Stimulated activated CD8-positive, alpha-beta memory T cell treated with anti-CD3 and anti-CD28 coated beads, Interleukin-2, amount 100 ng/mL, for 1 hour (primary cell): ENCODE measurements at regions not wholly inside any gene's neighbourhood (a gene's known extent, or its start where the extent isn't known, plus 50 kb on each side); places are given as distances from the start of the nearest gene placed in this dataset.
A peak's percentile ranks its signal among the peaks of the same experiment; 100 is the strongest.
"Not testable (repeated sequence)": the region's sequence is repeated elsewhere in the genome, so short reads cannot be mapped to it uniquely, and the experiment has no call there.

Experiments
- DNase-seq, 2 donors: peaks; one replicate each; pipeline ENCODE4 v3.0.0-alpha.2; 2020; ENCODE audit warnings: low read depth in 2 of 2

DNA sequence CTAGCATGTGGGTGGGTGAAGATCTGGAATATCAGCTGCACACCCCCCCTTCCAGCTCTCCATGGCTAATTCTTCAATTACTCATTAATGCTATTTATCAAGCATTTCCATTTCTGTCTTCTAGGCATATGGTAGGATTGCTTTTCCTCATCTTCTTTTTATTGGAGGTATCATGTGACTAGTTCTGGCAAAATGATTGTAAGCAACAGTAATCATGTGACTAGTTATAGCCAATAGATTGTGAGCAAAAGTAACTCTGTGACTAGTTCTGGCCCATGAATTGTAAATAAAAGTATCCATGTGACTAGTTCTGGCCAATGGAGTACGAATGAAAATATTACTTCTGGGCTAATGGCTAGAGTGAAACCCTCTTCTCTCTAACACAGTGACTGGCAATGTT, 107.0 kb upstream of the TMEM132E start:
- no peak for DNase-seq

DNA sequence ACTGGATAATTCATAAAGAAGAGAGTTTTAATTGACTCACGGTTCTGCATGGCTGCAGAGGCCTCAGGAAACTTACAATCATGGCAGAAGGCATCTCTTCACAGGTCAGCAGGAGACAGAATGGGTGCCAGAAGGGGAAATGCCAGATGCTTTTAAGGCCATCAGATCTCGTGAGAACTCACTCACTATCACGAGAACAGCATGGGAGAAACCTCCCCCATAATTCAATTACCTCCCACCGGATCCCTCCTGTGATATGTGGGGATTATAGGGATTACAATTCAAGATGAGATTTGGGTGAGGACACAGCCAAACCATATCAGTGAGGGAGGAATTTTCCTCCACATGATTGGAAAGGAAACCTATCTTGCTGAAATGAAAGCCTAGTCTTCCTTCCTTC, 108.1 kb upstream of the TMEM132E start:
- DNase-seq, result not testable (repeated sequence)

- no peak for DNase-seq
These were observed 102.8 kb upstream of the CCL1 start for GRCh38 chr17:34465789-34466188.

GRCh38 chr17:34464812-34465211, 101.8 kb upstream of the CCL1 start:
- DNase-seq, result no peak

GRCh38 chr17:34458266-34458665, 95.2 kb upstream of the CCL1 start:
- DNase-seq, result no peak

- no peak for DNase-seq
These were observed 93.1 kb upstream of the CCL1 start for GRCh38 chr17:34456121-34456520.

GRCh38 chr17:34452769-34453168, 89.7 kb upstream of the CCL1 start:
- no peak for DNase-seq

- DNase-seq, result no peak
These were observed 88.3 kb upstream of the CCL1 start for GRCh38 chr17:34451313-34451712.

GRCh38 chr17:34447406-34447805, 84.4 kb upstream of the CCL1 start:
- no peak for DNase-seq

DNA sequence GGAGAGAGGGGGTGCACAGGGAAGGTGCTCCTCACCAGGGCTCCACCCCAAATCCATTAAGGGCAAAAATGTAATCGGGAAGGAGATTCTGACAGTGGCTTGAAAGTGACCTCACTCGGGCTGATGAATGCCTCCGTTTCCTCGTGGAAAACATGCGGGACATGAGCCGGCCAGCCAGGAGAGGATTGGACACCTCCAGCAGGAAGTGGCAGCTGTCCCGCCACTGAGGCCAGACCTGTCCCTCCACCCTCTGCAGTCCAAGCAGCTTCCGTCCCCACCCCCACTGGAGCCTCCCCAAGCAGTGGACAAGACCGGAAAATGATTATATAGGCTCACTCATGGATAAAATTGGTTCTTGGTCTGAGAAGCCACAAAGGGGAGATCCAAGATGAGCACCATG, 82.1 kb upstream of the CCL1 start:
- no peak for DNase-seq

DNA sequence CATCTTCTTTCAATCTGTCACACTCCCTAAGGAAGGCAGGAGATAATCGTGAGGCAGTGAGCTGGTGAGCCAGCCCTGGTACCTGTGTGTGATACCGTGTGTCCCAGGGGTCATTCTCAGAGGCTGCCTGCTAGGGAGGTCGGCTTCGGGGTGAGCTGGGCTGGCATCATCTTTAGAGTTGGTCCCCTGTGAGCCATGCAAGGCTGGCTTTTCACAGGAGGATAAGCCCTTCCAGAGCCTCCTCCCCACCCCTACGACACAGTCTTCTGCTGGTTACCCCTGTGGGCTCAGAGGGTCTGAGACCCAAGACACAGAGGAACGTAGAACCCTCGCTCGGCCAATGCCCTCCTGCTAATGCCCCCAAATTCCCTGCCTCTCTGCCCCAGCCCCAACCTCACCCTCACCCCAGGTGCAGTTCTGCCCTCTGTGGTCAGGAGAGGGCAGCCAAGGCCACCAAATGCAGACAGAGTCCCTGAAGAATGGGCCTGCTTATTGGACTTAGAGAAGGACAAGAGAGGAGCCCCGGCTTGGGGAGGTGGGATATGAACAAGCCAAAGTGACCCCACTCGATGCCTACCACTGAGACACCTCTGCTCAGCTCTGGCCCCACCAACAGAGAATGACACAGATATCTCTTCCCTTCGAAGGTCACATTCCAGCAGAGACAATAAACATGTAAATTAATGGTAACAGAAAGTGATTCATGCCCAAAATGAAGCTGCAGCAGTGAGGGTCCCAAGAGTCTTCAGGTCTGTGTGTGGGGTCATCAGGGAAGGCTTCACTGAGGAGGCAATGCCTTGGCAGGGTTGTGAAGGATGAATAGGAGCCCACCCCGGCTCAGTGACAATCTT, 80.8 kb upstream of the CCL1 start:
- DNase-seq, result no peak

GRCh38 chr17:34442387-34443111, 79.5 kb upstream of the CCL1 start:
- no peak for DNase-seq

GRCh38 chr17:34437188-34437587, 74.2 kb upstream of the CCL1 start:
- no peak for DNase-seq

GRCh38 chr17:34436607-34437006, 73.6 kb upstream of the CCL1 start:
- DNase-seq, result no peak

GRCh38 chr17:34435182-34435928, 72.3 kb upstream of the CCL1 start:
- DNase-seq, result no peak

- DNase-seq, result no peak
These were observed 71.0 kb upstream of the CCL1 start for GRCh38 chr17:34434052-34434451.

DNA sequence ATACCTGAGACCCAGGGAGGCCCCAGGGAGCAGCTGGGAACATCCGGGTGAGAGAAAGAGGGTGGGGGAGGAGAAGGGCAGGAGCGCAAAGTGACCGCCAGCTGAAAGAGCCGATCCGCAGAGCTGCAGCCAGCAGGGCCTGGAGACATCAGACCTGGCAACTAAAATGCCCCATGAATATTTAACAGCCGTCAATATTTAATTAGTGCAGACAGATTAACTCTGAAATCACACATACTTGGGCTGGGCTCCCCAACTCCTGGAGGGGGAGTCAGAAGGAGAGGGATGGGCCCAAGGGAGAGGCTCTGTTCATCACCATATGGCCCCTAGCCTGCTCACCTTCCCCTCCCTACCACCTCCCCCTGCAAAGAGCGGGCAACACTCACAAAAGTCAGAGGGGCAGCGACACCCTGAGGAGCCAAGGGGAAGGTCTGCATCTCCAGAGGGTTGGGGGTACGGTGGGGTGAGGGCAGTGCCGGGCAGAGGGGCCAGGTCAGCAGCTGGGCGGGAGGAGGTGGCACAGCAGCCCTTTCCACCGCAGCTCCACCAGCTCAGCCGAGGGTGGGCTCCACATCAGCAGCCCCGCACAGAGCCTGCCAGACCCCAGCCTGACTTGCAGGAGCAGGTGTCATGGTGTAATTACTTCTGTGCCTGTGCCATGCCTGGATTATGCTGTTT, 61.9 kb upstream of the CCL1 start:
- DNase-seq, result no peak

DNA sequence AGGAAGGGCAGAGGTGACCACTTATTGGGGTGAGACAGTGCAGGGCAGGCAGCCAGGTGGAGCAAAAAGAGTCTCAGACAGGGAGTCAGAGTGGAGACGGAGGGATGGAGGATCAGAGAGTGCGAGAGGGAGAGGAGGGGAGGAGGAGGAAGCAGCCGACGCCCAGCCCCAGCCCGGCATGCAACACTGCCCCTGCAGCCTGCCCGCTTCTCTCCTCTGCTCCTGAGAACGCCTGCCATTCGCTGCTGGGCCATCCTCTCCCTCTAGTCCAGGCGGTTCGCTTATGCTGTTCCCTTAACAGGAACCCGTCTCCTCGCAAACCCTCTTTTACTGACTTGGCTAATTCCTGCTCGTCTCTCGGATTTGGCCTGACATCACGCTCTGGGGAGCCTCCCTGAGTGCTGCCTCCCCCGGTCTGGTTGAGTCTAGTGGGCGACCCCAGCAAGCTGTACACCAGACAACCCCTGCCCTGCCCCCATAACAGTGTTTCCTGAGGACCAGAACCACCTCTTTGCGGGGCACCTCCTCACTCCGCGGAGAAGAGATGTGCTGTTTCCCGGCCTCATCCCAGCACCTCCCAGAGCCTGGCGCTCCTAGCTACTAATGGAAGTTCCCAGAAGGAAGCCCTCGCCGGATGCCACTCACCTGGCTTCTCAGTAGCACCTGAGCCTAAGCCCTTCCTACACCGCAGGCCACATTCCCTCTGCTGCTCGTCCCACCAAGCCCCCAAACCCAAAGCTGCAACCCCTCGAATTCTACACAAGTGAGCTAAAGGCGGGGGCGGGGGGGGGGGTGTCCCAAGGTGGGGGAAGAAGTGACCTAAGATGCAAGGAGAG, 61.2 kb upstream of the CCL1 start:
- no peak for DNase-seq

DNA sequence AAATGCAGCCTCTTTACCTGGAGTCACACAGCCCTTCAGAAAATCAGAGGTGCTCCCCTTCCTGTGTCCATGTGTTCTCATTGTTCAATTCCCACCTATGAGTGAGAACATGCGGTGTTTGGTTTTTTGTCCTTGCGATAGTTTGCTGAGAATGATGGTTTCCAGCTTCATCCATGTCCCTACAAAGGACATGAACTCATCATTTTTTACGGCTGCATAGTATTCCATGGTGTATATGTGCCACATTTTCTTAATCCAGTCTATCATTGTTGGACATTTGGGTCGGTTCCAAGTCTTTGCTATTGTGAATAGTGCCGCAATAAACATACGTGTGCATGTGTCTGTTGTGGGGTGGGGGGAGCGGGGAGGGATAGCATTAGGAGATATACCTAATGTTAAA, 60.3 kb upstream of the CCL1 start:
- not testable (repeated sequence) for DNase-seq

GRCh38 chr17:34420900-34421299, 57.9 kb upstream of the CCL1 start:
- no peak for DNase-seq

GRCh38 chr17:34420254-34420766, 57.3 kb upstream of the CCL1 start:
- peak; percentile 28 to 39 for DNase-seq
